AML-193 (cell line): ENCODE measurements at regions not wholly inside any gene's neighbourhood (a gene's known extent, or its start where the extent isn't known, plus 50 kb on each side); places are given as distances from the start of the nearest gene placed in this dataset.
"Not testable (repeated sequence)": the region's sequence is repeated elsewhere in the genome, so short reads cannot be mapped to it uniquely, and the experiment has no call there.

Experiments used
- DNase-seq, 2 experiments: peaks; one replicate each; lab custom pipeline; 2025; lab: John Stamatoyannopoulos, UW

GRCh38 chr4:132094017-132094416 is 1055.1 kb upstream of the PCDH10 start:
- DNase-seq: no peak

GRCh38 chr4:132097041-132097440 is 1052.1 kb upstream of the PCDH10 start:
- no peak for DNase-seq

DNA sequence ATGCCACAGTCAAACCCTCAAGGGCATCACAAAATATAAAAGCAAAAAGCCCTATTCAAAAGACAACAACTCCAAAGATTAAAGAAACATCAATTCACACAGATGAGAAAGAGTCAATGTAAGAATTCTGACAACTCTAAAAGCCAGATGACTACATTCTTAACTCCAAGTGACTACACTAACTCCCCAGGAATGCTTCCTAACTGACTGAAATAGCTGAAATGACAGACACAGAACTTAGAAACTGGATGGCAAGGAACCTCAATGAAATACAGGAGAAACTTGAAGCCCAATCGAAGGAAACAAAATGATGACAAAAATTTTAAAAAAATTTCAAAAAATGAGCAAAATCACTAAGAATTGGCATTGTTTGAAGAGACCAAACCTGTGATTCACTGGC is 1047.6 kb upstream of the PCDH10 start:
- no peak for DNase-seq

- DNase-seq: no peak
Observed at GRCh38 chr4:132108784-132109183, 1040.3 kb upstream of the PCDH10 start.

GRCh38 chr4:132114885-132115284 is 1034.2 kb upstream of the PCDH10 start:
- no peak for DNase-seq

GRCh38 chr4:132122741-132123140 is 1026.4 kb upstream of the PCDH10 start:
- not testable (repeated sequence) for DNase-seq

DNA sequence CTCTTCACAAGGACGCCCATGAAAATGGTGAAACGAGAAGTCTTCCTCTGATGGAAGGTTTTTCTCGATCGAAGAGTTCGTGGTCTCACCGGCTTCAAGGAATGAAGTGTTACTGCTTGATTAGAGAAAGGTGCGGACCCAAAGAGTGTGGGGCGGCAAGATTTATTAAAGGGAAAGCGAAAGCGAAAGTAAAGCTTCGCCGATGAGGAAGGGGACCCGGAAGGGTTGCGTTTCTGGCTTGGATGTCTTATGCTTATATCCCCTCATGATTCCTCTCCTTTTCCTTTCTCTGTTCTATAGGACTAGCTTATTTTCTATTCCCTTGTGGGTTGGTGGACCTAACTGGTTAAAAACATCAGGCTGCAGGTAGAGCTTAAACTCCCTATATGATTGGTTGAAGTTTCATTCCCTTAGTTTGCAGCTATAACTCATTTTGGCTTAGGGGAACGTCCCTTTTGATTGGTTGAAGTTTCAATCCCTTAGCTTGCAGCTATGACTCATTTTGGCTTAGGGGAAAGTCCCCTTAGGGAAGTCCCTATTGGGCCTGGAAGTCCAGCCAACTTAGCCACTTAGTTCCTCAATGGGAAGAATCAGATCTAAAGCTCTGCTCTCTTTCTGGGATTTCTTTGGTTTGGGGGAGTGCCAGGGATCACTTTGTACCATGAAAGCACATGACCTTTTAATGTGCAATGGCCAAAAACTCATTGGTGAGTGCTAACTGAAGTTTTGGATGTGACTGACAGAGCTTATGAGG is 1025.0 kb upstream of the PCDH10 start:
- no peak for DNase-seq

DNA sequence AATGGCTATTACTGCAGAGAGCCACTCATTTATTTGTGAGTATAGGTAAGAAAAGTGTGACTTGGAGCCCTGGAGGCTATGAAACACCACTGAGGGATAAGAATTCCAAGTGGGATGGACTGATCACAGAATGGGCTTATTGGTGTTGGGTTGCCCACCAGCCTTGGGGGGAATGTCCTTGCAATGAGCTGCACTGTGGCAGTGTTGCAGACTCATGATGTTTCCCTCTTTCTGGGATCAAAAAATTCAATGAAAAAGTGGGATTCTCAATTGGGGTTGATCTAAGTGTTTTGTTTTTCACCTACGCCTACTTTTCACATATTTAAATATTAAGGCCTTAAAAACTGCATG is 1024.5 kb upstream of the PCDH10 start:
- DNase-seq: no peak

DNA sequence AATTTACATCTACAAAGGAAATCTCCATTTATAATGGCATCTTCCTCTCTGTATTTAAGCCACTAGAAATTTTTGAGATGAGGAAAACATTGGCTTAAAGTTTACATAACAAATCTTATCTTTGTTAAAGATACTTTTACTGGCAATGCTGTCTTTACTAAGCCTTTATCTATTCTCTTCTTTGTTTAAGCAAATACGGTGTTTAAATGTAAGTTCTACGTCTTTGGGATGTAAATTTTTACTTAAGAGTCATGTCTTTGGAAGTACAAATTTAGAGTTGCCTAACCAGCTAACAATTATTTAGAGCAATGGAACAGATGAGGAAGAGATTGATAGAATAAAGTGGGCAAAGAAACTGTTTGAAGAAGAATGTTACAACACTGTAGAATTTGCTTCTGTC is 1024.0 kb upstream of the PCDH10 start:
- DNase-seq: no peak

DNA sequence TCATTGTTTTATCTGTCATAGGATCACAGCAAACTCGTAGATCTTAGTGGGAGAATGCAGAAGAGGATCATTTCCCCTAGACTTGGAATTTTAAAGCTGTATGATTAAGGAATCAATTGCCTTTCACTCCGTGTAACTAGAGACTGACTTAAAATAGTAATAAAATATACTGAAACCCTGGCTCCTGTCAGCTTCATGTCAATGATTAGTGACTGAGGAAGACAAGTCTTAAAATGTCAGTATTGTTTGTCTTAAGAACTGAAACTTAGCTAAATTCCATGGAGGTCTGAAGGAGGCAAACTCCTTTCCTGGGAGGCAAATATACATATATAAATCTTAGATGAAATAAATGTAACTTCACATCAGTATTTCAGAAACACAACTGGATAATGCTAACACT is 1016.7 kb upstream of the PCDH10 start:
- DNase-seq: no peak

DNA sequence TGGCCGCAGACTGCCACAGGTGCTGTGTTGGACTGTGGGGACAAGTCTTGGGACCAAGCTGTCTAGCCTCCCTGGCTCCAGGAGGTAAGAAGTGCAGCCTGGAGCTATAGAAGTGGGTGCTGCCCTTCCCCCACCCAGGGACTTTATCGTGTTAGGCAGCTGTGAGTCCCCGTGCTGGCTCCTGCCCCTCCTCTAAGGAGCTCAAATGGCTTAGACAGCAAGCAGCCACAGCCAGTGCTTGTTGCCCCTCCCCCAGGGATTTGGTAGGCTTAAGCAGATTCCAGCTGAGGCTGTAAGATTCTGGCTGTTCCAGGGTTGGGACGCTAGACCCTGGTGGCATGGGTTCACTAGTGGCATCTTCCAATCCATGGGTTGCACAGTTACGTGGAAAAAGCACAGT is 979.4 kb upstream of the PCDH10 start:
- no peak for DNase-seq

- DNase-seq: no peak
Observed at GRCh38 chr4:132180020-132180427, 969.1 kb upstream of the PCDH10 start.

- no peak for DNase-seq
Observed at GRCh38 chr4:132195176-132195575, 953.9 kb upstream of the PCDH10 start.

DNA sequence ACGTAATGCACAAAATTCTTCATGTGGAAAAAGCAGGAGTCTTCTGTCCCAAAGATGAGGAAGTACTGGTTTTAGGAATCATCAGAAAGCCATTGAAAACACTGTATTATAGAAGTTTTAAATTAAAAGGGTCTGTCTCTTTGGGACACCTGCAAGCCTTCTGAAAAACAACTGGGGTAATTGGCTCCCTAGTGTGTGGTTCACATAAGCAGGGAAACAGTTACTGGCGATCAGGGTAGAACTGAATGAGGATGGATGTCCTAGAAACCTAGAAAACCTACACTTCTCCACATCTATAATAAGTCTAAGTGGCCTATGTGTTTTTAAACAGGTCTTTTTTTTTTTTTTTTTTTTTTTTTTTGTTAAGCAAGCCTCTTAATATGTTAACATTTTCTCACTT is 945.5 kb upstream of the PCDH10 start:
- no peak for DNase-seq

DNA sequence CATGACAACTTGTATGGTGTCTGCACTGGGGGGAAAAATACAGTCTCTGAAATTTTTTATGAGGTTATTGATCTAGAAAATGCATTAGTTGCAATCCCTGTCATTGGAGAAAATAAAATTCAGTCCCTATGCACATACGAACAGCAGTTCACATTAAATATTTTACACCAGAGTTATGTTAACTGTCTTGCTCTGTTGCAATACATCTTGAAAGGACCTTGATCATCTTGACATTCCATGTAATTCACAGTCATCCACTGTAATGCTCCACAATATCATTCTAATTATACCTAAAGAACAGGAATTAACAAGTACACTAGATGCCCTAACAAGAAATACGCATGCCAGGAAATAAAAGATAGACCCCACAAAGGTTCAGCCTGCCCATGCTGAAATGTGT is 934.6 kb upstream of the PCDH10 start:
- DNase-seq: no peak

- DNase-seq: no peak
Observed at GRCh38 chr4:132218406-132218805, 930.7 kb upstream of the PCDH10 start.

DNA sequence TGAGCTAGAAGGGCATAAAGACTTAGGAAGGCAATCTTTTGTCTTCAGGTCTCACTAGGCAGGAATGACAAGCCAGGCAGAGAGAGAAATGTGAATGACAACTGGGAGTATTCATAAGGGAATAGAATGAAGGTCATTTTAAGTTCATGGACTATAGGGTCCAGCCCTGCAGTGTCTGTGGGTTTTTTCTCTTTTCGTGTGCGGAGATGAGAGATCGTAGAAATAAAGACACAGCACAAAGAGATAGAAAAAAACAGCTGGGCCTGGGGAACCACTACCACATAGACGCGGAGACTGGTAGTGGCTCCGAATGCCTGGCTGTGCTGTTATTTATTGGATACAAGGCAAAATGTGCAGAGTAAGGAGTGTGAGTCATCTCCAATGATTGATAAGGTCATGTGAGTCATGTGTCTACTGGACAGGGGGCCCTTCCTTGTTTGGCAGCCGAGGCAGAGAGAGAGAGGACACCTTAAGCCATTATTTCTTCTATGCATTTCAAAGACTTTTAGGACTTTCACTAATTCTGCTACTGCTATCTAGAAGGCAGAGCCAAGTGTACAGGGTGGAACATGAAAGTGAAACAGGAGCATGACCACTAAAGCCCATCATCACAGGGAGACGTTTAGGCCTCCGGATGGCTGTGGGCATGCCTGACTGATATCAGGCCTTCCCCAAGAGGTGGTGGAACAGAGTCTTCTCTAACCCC is 921.8 kb upstream of the PCDH10 start:
- no peak for DNase-seq

- DNase-seq: not testable (repeated sequence)
Observed at GRCh38 chr4:132227857-132228165, 921.3 kb upstream of the PCDH10 start.

GRCh38 chr4:132228676-132229075 is 920.4 kb upstream of the PCDH10 start:
- no peak for DNase-seq

DNA sequence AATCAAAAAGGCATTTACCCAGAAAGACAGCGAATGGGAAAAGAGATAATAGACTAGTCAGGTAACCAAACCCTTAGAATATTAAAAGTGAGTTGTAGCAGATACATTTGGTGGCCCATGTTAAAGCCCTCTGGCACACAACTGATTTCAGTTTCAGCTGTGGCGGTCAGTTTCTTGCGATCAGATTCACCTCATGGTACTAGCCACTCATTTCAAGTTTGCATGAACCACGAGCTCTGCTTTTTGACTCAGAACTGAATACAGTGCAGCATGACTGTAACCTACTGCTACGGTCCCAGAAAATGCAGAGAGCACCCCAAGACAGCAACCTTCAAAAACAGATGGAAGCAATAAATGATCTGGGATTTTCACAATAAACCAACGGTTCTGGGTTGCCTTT is 919.1 kb upstream of the PCDH10 start:
- DNase-seq: no peak

DNA sequence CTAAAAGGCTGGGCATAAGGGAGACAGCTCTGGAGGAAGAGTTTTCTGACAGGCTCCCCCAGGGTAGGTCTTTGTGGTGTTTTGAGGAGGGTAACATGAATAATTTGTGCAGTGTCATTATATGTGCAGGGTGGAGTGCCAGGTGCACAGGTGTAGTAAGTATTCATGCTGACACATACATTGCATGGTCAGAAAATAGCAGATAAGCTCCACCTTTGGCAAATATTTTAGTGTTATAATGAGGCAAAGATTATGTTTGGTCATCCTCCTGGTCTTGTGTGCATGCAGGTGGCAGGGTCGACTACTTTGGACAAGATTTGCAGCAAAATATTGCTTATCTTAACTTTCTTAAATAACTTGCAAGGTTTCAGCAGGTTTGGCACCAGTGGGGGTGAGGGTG is 910.4 kb upstream of the PCDH10 start:
- DNase-seq: no peak

GRCh38 chr4:132240081-132240480 is 909.0 kb upstream of the PCDH10 start:
- DNase-seq: no peak

GRCh38 chr4:132245319-132245718 is 903.8 kb upstream of the PCDH10 start:
- no peak for DNase-seq

GRCh38 chr4:132264176-132264575 is 884.9 kb upstream of the PCDH10 start:
- DNase-seq: no peak
